Hepatocyte (in vitro differentiated cells): ENCODE measurements at regions not wholly inside any gene's neighbourhood (a gene's known extent, or its start where the extent isn't known, plus 50 kb on each side); places are given as distances from the start of the nearest gene placed in this dataset.
"Not testable (repeated sequence)": the region's sequence is repeated elsewhere in the genome, so short reads cannot be mapped to it uniquely, and the experiment has no call there.

Source experiments
- DNase-seq: peaks from one replicate; pipeline ENCODE4 v3.0.0-alpha.2; 2016; ENCODE audit warnings: low spot score
- H2AFZ ChIP-seq: fragments of 200-600 bp; sonication (generic); 2 replicates; pipeline ENCODE4 v1.6.0; 2016; ENCODE audit warnings: antibody characterized with exemption, mild to moderate bottlenecking
- H3K27ac ChIP-seq: fragments of 200-600 bp; sonication (generic); 2 replicates; pipeline ENCODE4 v1.5.1; 2016; ENCODE audit warnings: mild to moderate bottlenecking
- H3K27me3 ChIP-seq: fragments of 200-600 bp; sonication (generic); 2 replicates; pipeline ENCODE4 v1.6.1; 2016
- H3K36me3 ChIP-seq: fragments of 200-600 bp; sonication (generic); replicated peaks from 2 replicates; pipeline ENCODE4 v1.5.1; 2016; ENCODE audit warnings: low read depth; ENCODE audit not compliant: insufficient read depth
- H3K4me1 ChIP-seq: fragments of 200-600 bp; sonication (generic); 2 replicates; pipeline ENCODE4 v1.5.1; 2016; ENCODE audit warnings: mild to moderate bottlenecking, moderate library complexity; ENCODE audit not compliant: insufficient read depth
- H3K4me2 ChIP-seq: fragments of 200-600 bp; sonication (generic); 2 replicates; pipeline ENCODE4 v1.6.0; 2016
- H3K4me3 ChIP-seq: fragments of 200-600 bp; sonication (generic); 2 replicates; pipeline ENCODE4 v1.5.1; 2016; ENCODE audit warnings: mild to moderate bottlenecking
- H3K79me2 ChIP-seq: fragments of 200-600 bp; sonication (generic); 2 replicates; pipeline ENCODE4 v1.6.0; 2017; ENCODE audit warnings: mild to moderate bottlenecking
- H3K9me2 ChIP-seq: fragments of 200-600 bp; sonication (generic); replicated peaks from 2 replicates; pipeline ENCODE4 v1.6.0; 2017; ENCODE audit warnings: mild to moderate bottlenecking; ENCODE audit not compliant: insufficient read depth
- H3K9me3 ChIP-seq: fragments of 200-600 bp; sonication (generic); 2 replicates; pipeline ENCODE4 v1.5.1; 2016; ENCODE audit warnings: low read depth, mild to moderate bottlenecking
- H4K20me1 ChIP-seq: fragments of 200-600 bp; sonication (generic); 2 replicates; pipeline ENCODE4 v1.6.0; 2016; ENCODE audit warnings: mild to moderate bottlenecking; ENCODE audit not compliant: insufficient read depth, poor library complexity, severe bottlenecking
- CTCF ChIP-seq: fragments of 200-600 bp; sonication (generic); IDR thresholded peaks from 2 replicates; pipeline ENCODE4 v1.5.1; 2016; ENCODE audit warnings: antibody characterized with exemption, mild to moderate bottlenecking; ENCODE audit not compliant: poor library complexity
- EZH2 ChIP-seq: fragments of 200-600 bp; sonication (generic); IDR thresholded peaks from 2 replicates; pipeline ENCODE4 v1.6.1; 2016; ENCODE audit warnings: antibody characterized with exemption, mild to moderate bottlenecking, borderline replicate concordance
- EZH2phosphoT487 ChIP-seq: fragments of 200-600 bp; sonication (generic); IDR thresholded peaks from one replicate; pipeline ENCODE4 v1.6.1; 2018; ENCODE audit warnings: antibody characterized with exemption, mild to moderate bottlenecking, low read depth, moderate library complexity; ENCODE audit not compliant: unreplicated experiment, severe bottlenecking
- WGBS: methylation state at CpG from one replicate; pipeline ENCODE4 v1.1.6; 2016; ENCODE audit warnings: low lambda C conversion rate; ENCODE audit errors: missing lambda C conversion rate; 5-methylcytosine and 5-hydroxymethylcytosine counted together

GRCh38 chr21:9746311-9746710 lies 775.1 kb upstream of the TPTE start:
- H3K9me2 ChIP-seq, H3K4me3 ChIP-seq, H3K4me2 ChIP-seq, H3K79me2 ChIP-seq, H3K27me3 ChIP-seq, H3K27ac ChIP-seq, H3K4me1 ChIP-seq, H2AFZ ChIP-seq, DNase-seq, H4K20me1 ChIP-seq, H3K36me3 ChIP-seq: not testable (repeated sequence)
- 31% methylated on average over 2 of the region's 2 CpGs for WGBS
- peaks cover 31% of the 10 kb centered on the region for H3K9me3 ChIP-seq

- WGBS = 48% methylated on average over 8 of the region's 8 CpGs
- H3K4me2 ChIP-seq, H3K27ac ChIP-seq, H2AFZ ChIP-seq, H3K4me3 ChIP-seq, H3K36me3 ChIP-seq, H3K4me1 ChIP-seq, H3K79me2 ChIP-seq, H3K27me3 ChIP-seq, DNase-seq, H3K9me2 ChIP-seq, H4K20me1 ChIP-seq: not testable (repeated sequence)
- H3K9me3 ChIP-seq = peaks cover 31% of the 10 kb centered on the region
Observed at GRCh38 chr21:9746831-9747606, 774.4 kb upstream of the TPTE start.

GRCh38 chr21:9747870-9748269 lies 773.5 kb upstream of the TPTE start:
- H3K4me2 ChIP-seq, H3K27ac ChIP-seq, H2AFZ ChIP-seq, H4K20me1 ChIP-seq, H3K4me3 ChIP-seq, H3K9me2 ChIP-seq, H3K27me3 ChIP-seq, H3K4me1 ChIP-seq, H3K36me3 ChIP-seq, DNase-seq, H3K79me2 ChIP-seq: not testable (repeated sequence)
- H3K9me3 ChIP-seq = peaks cover 29% of the 10 kb centered on the region
- WGBS = 57% methylated on average over 5 of the region's 5 CpGs

- not testable (repeated sequence) for H3K27me3 ChIP-seq, H3K4me1 ChIP-seq, H3K4me3 ChIP-seq, H4K20me1 ChIP-seq, H3K27ac ChIP-seq, DNase-seq, H3K36me3 ChIP-seq, H3K4me2 ChIP-seq, H3K79me2 ChIP-seq, H3K9me2 ChIP-seq, H2AFZ ChIP-seq
- H3K9me3 ChIP-seq = peaks cover 29% of the 10 kb centered on the region
- whole genome bisulfite sequencing = 56% methylated on average over 4 of the region's 4 CpGs
Observed at GRCh38 chr21:9748451-9748850, 772.9 kb upstream of the TPTE start.

- not testable (repeated sequence) for H4K20me1 ChIP-seq, H3K36me3 ChIP-seq, H3K4me2 ChIP-seq, H3K79me2 ChIP-seq, H3K9me2 ChIP-seq, H3K27ac ChIP-seq, H3K4me3 ChIP-seq, DNase-seq, H3K27me3 ChIP-seq, H3K4me1 ChIP-seq, H2AFZ ChIP-seq
- 72% methylated on average over 7 of the region's 7 CpGs for WGBS
- peaks cover 22% of the 10 kb centered on the region for H3K9me3 ChIP-seq
Observed at GRCh38 chr21:9749741-9750230, 771.6 kb upstream of the TPTE start.

GRCh38 chr21:9750341-9751086 lies 770.9 kb upstream of the TPTE start:
- no peaks in the 10 kb centered on the region for H3K79me2 ChIP-seq
- H4K20me1 ChIP-seq = no peaks in the 10 kb centered on the region
- H3K4me1 ChIP-seq = no peaks in the 10 kb centered on the region
- no peaks in the 10 kb centered on the region for H3K36me3 ChIP-seq
- no peaks in the 10 kb centered on the region for H3K9me2 ChIP-seq
- H3K9me3 ChIP-seq = peaks cover 22% of the 10 kb centered on the region
- H2AFZ ChIP-seq = no peak overlapping the region
- H3K27ac ChIP-seq = no peak overlapping the region
- no peak overlapping the region for H3K4me2 ChIP-seq
- 75% methylated on average over 13 of the region's 13 CpGs for WGBS
- no peak for TF ChIP-seq CTCF
- TF ChIP-seq EZH2phosphoT487 = no peak
- no peak for TF ChIP-seq EZH2
- no peak overlapping the region for H3K4me3 ChIP-seq
- no peaks in the 10 kb centered on the region for H3K27me3 ChIP-seq
- DNase-seq = no peak

GRCh38 chr21:9751087-9751585 lies 770.2 kb upstream of the TPTE start:
- not testable (repeated sequence) for H2AFZ ChIP-seq, H3K27me3 ChIP-seq, H3K4me1 ChIP-seq, H3K9me2 ChIP-seq, DNase-seq, H3K27ac ChIP-seq, H3K4me2 ChIP-seq, H3K79me2 ChIP-seq, H3K4me3 ChIP-seq, H3K36me3 ChIP-seq, H4K20me1 ChIP-seq
- 68% methylated on average over 6 of the region's 6 CpGs for WGBS
- H3K9me3 ChIP-seq = peaks cover 17% of the 10 kb centered on the region
